ENCODE measurements at regions not wholly inside any gene's neighbourhood (a gene's known extent, or its start where the extent isn't known, plus 50 kb on each side); places are given as distances from the start of the nearest gene placed in this dataset.

- Mint-ChIP-seq H3K27me3 (ENCODE audit: unreplicated experiment) (no peaks in the 10 kb centered on the region), H3K4me3 (ENCODE audit: unreplicated experiment) (no peak overlapping the region), H3K27ac (ENCODE audit: unreplicated experiment) (no peak overlapping the region), H3K9me3 (ENCODE audit: unreplicated experiment) (no peaks in the 10 kb centered on the region), H3K36me3 (ENCODE audit: low read depth, unreplicated experiment) (no peaks in the 10 kb centered on the region), H3K4me1 (ENCODE audit: unreplicated experiment) (peaks cover 11% of the 10 kb centered on the region)
- DNase-seq (ENCODE audit: low spot score) = no peak
- no peak for TF ChIP-seq CTCF (IDR thresholded peaks at IDR 0.05; ENCODE audit: unreplicated experiment)
These were observed 281.2 kb upstream of the PARD3B start for GRCh38 chr2:204264085-204264553.

GRCh38 chr2:204264621-204265140 lies 280.6 kb upstream of the PARD3B start:
- no peaks in the 10 kb centered on the region for H3K9me3 Mint-ChIP-seq (ENCODE audit: unreplicated experiment)
- TF ChIP-seq CTCF (IDR thresholded peaks at IDR 0.05; ENCODE audit: unreplicated experiment) = no peak
- no peak overlapping the region for H3K27ac Mint-ChIP-seq (ENCODE audit: unreplicated experiment)
- H3K4me1 Mint-ChIP-seq (ENCODE audit: unreplicated experiment) = peaks cover 11% of the 10 kb centered on the region
- H3K4me3 Mint-ChIP-seq (ENCODE audit: unreplicated experiment) = no peak overlapping the region
- H3K27me3 Mint-ChIP-seq (ENCODE audit: unreplicated experiment) = no peaks in the 10 kb centered on the region
- no peaks in the 10 kb centered on the region for H3K36me3 Mint-ChIP-seq (ENCODE audit: low read depth, unreplicated experiment)
- no peak for DNase-seq (ENCODE audit: low spot score)

- Mint-ChIP-seq H3K4me1 (ENCODE audit: unreplicated experiment) (peaks cover 12% of the 10 kb centered on the region), H3K36me3 (ENCODE audit: low read depth, unreplicated experiment) (no peaks in the 10 kb centered on the region), H3K27me3 (ENCODE audit: unreplicated experiment) (no peaks in the 10 kb centered on the region), H3K4me3 (ENCODE audit: unreplicated experiment) (no peak overlapping the region), H3K27ac (ENCODE audit: unreplicated experiment) (no peak overlapping the region), H3K9me3 (ENCODE audit: unreplicated experiment) (no peaks in the 10 kb centered on the region)
- no peak for TF ChIP-seq CTCF (IDR thresholded peaks at IDR 0.05; ENCODE audit: unreplicated experiment)
- no peak for DNase-seq (ENCODE audit: low spot score)
These were observed 279.5 kb upstream of the PARD3B start for GRCh38 chr2:204265681-204266181.

GRCh38 chr2:204268458-204268857 lies 276.8 kb upstream of the PARD3B start:
- H3K36me3 Mint-ChIP-seq (ENCODE audit: low read depth, unreplicated experiment) = no peaks in the 10 kb centered on the region
- H3K4me1 Mint-ChIP-seq (ENCODE audit: unreplicated experiment) = peaks cover 21% of the 10 kb centered on the region
- DNase-seq (ENCODE audit: low spot score) = no peak
- no peak overlapping the region for H3K4me3 Mint-ChIP-seq (ENCODE audit: unreplicated experiment)
- H3K27me3 Mint-ChIP-seq (ENCODE audit: unreplicated experiment) = no peaks in the 10 kb centered on the region
- no peaks in the 10 kb centered on the region for H3K9me3 Mint-ChIP-seq (ENCODE audit: unreplicated experiment)
- no peak overlapping the region for H3K27ac Mint-ChIP-seq (ENCODE audit: unreplicated experiment)
- TF ChIP-seq CTCF (IDR thresholded peaks at IDR 0.05; ENCODE audit: unreplicated experiment) = no peak

- H3K9me3 Mint-ChIP-seq (ENCODE audit: unreplicated experiment) = no peaks in the 10 kb centered on the region
- H3K4me1 Mint-ChIP-seq (ENCODE audit: unreplicated experiment) = peaks cover 19% of the 10 kb centered on the region
- H3K27me3 Mint-ChIP-seq (ENCODE audit: unreplicated experiment) = no peaks in the 10 kb centered on the region
- no peak overlapping the region for H3K27ac Mint-ChIP-seq (ENCODE audit: unreplicated experiment)
- no peak for DNase-seq (ENCODE audit: low spot score)
- H3K36me3 Mint-ChIP-seq (ENCODE audit: low read depth, unreplicated experiment) = no peaks in the 10 kb centered on the region
- no peak overlapping the region for H3K4me3 Mint-ChIP-seq (ENCODE audit: unreplicated experiment)
- TF ChIP-seq CTCF (IDR thresholded peaks at IDR 0.05; ENCODE audit: unreplicated experiment) = no peak
These were observed 276.3 kb upstream of the PARD3B start for GRCh38 chr2:204268971-204269370.
